ENCODE measurements at regions not wholly inside any gene's neighbourhood (a gene's known extent, or its start where the extent isn't known, plus 50 kb on each side); places are given as distances from the start of the nearest gene placed in this dataset.

DNA sequence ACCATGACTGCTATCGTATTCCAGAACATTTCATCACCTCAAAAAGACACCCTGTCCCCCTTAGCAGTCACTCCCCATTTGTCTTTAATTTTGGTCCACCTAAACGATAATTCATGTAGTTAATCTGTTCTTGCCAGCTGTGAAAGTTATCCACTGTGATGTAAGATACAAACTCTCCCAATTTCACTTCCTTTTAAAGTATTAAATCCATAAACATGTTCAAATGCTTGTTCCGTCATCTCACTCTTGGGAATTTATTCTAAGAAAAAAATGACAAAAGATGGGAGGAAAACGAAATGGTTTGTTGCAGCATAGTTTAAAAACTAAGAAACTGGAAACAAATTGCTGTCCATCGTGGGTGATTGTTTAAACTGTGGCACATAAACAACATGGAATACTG, 53.7 kb upstream of the IRF2 start:
- DNase-seq = no peak

GRCh38 chr4:184526228-184526627, 51.9 kb upstream of the IRF2 start:
- no peak for DNase-seq
